Panc1 (cell line): ENCODE measurements at regions not wholly inside any gene's neighbourhood (a gene's known extent, or its start where the extent isn't known, plus 50 kb on each side); places are given as distances from the start of the nearest gene placed in this dataset.
A peak's percentile ranks its signal among the peaks of the same experiment; 100 is the strongest.

Source experiments
- ATAC-seq: fragments of 200-7000 bp; cut with Tn5 transposase; 2 replicates; pipeline ENCODE4 v1.9.1; 2020; ENCODE audit warnings: mild to moderate bottlenecking, moderate library complexity
- BruUV-seq: library from RNA; stranded (reverse); fragments of 400-500 nt; replicated peaks from 2 replicates; lab custom pipeline; 2021; lab: Mats Ljungman, UMichigan
- CTCF ChIA-PET: fragments of 300-600 bp; sonication (Branson Sonifier 250); formaldehyde crosslinking; loops from one replicate; lab custom pipeline; 2022; ENCODE audit warnings: antibody characterized with exemption; lab: Charles Lee
- POLR2A ChIA-PET: fragments of 300-600 bp; sonication (Branson Sonifier 250); formaldehyde crosslinking; loops from one replicate; lab custom pipeline; 2022; ENCODE audit warnings: antibody characterized with exemption; lab: Charles Lee
- DNase-seq: peaks from one replicate; pipeline ENCODE4 v3.0.0-alpha.2; 2010; ENCODE audit warnings: low read depth, low spot score
- H3K27ac ChIP-seq: 2 replicates; pipeline ENCODE4 v1.5.1; 2011; ENCODE audit warnings: mild to moderate bottlenecking, low read length, inconsistent platforms
- H3K27me3 ChIP-seq: fragments of 200-500 bp; sonication (Bioruptor generic); 2 replicates; pipeline ENCODE4 v1.6.0; 2014; ENCODE audit warnings: low read length, inconsistent platforms; ENCODE audit not compliant: control insufficient read depth, insufficient read depth
- H3K36me3 ChIP-seq: fragments of 200-500 bp; sonication (Bioruptor generic); 2 replicates; pipeline ENCODE4 v1.5.1; 2014; ENCODE audit warnings: inconsistent platforms, mild to moderate bottlenecking, low read length, moderate library complexity; ENCODE audit not compliant: control insufficient read depth, insufficient read depth
- H3K4me1 ChIP-seq: 2 replicates; pipeline ENCODE4 v1.5.1; 2011; ENCODE audit warnings: inconsistent platforms, mild to moderate bottlenecking, low read length, moderate library complexity; ENCODE audit not compliant: control insufficient read depth, insufficient read depth
- H3K4me3 ChIP-seq, 2 experiments: 2 replicates each; pipeline ENCODE4 v1.5.1; 2011 to 2012; ENCODE audit warnings: low read depth in 2 of 2, low read length in 2 of 2, mild to moderate bottlenecking in 2 of 2, inconsistent platforms in 1 of 2, moderate library complexity in 1 of 2
- H3K9me3 ChIP-seq: fragments of 200-500 bp; sonication (Bioruptor generic); 2 replicates; pipeline ENCODE4 v1.5.1; 2014; ENCODE audit warnings: low read depth, mild to moderate bottlenecking, inconsistent platforms, low read length, moderate library complexity; ENCODE audit not compliant: control insufficient read depth, insufficient read depth
- POLR2AphosphoS5 ChIP-seq: IDR thresholded peaks from 2 replicates; pipeline ENCODE4 v1.6.1; 2012; ENCODE audit warnings: mild to moderate bottlenecking, low read depth, low read length, moderate library complexity
- REST ChIP-seq, 2 experiments: IDR thresholded peaks; 2 replicates each; pipeline ENCODE4 v1.6.1; 2011 to 2012; ENCODE audit warnings: low read depth in 2 of 2, control low read depth in 1 of 2, low read length in 1 of 2, mild to moderate bottlenecking in 1 of 2, moderate library complexity in 1 of 2; ENCODE audit not compliant: insufficient read depth in 1 of 2
- SIN3A ChIP-seq: IDR thresholded peaks from 2 replicates; pipeline ENCODE4 v1.6.1; 2012; ENCODE audit warnings: low read depth, mild to moderate bottlenecking, low read length, moderate library complexity, borderline replicate concordance; ENCODE audit not compliant: insufficient read depth
- TCF7L2 ChIP-seq: IDR thresholded peaks from 2 replicates; pipeline ENCODE4 v1.6.1; 2011; ENCODE audit warnings: mild to moderate bottlenecking, low read depth, low read length, inconsistent platforms
- in situ Hi-C: cut with HindIII; loops from 2 replicates; pipeline ENCODE4 v1.10.0; 2016; ENCODE audit warnings: low sequenced_read_pairs, low pct_unique_long_range_greater_than_20kb
- intact Hi-C: fragments of 100-400 bp; cut with micrococcal nuclease; formaldehyde crosslinking; loops from one replicate; pipeline ENCODE4 v1.10.0; 2022; ENCODE audit not compliant: unreplicated experiment
- TF ChIP-seq, protein P1 (sequence below): fragments of 450-650 bp; IDR thresholded peaks from 2 replicates; pipeline ENCODE4 v1.5.1; 2017; ENCODE audit warnings: mild to moderate bottlenecking

- in situ Hi-C loops: no loop called here
- Histone ChIP-seq H3K4me3 (no peak overlapping the region), H3K27me3 (peaks cover 2% of the 10 kb centered on the region; the same call in 1 of the 2 replicates), H3K4me1 (no peaks in the 10 kb centered on the region), H3K9me3 (no peaks in the 10 kb centered on the region), H3K27ac (no peak overlapping the region), H3K36me3 (no peaks in the 10 kb centered on the region)
- ATAC-seq (no peak), DNase-seq (no peak)
- no peak for TF ChIP-seq SIN3A
- TF ChIP-seq REST (IDR thresholded peaks at IDR 0.05; ENCODE audit: insufficient read depth in 1 of 2, low read depth in 2 of 2, low read length in 1 of 2): no peak
- TF ChIP-seq TCF7L2: no peak
- TF ChIP-seq, protein P1, sequence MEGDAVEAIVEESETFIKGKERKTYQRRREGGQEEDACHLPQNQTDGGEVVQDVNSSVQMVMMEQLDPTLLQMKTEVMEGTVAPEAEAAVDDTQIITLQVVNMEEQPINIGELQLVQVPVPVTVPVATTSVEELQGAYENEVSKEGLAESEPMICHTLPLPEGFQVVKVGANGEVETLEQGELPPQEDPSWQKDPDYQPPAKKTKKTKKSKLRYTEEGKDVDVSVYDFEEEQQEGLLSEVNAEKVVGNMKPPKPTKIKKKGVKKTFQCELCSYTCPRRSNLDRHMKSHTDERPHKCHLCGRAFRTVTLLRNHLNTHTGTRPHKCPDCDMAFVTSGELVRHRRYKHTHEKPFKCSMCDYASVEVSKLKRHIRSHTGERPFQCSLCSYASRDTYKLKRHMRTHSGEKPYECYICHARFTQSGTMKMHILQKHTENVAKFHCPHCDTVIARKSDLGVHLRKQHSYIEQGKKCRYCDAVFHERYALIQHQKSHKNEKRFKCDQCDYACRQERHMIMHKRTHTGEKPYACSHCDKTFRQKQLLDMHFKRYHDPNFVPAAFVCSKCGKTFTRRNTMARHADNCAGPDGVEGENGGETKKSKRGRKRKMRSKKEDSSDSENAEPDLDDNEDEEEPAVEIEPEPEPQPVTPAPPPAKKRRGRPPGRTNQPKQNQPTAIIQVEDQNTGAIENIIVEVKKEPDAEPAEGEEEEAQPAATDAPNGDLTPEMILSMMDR: no peak
- TF ChIP-seq POLR2AphosphoS5: no peak
- intact Hi-C loops: no loop called here
- BruUV-seq: no TSS peak
- POLR2A ChIA-PET: no interaction called here
- CTCF ChIA-PET: no interaction called here
These were observed 416.1 kb upstream of the TRPC7 start for GRCh38 chr5:136781464-136781863.

DNA sequence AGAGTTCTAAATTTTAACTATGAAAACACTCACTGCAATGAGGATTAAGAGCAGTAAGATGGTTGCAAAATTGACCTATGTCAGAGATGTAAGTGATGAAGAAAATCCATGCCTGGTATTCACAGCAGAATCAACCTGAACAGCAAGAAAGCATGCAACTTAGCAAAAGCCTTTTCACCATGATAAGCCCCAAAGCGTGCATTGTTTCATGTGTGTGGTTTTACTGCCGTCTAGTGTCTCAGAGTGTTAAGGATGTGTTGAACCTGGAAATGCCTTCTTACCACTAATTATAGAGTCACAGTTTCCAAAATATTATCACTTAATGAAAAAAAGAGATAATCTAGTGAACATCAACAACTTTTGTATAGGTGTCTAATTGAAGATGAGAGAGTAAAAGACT is 415.2 kb upstream of the TRPC7 start:
- no peak for DNase-seq
- CTCF ChIA-PET: no interaction called here
- BruUV-seq: no TSS peak
- Histone ChIP-seq H3K4me3 (no peak overlapping the region), H3K4me1 (no peaks in the 10 kb centered on the region), H3K36me3 (no peaks in the 10 kb centered on the region), H3K27ac (no peak overlapping the region), H3K27me3 (peaks cover 2% of the 10 kb centered on the region), H3K9me3 (no peaks in the 10 kb centered on the region)
- POLR2A ChIA-PET: no interaction called here
- ATAC-seq: no peak
- TF ChIP-seq, protein P1: peak; percentile 21; the same call in 1 of the 2 replicates
- no peak for TF ChIP-seq REST (IDR thresholded peaks at IDR 0.05; ENCODE audit: insufficient read depth in 1 of 2, low read depth in 2 of 2, low read length in 1 of 2)
- intact Hi-C loops (no loop called here), in situ Hi-C loops (no loop called here)
